ENCODE measurements at regions not wholly inside any gene's neighbourhood (a gene's known extent, or its start where the extent isn't known, plus 50 kb on each side); places are given as distances from the start of the nearest gene placed in this dataset.

DNA sequence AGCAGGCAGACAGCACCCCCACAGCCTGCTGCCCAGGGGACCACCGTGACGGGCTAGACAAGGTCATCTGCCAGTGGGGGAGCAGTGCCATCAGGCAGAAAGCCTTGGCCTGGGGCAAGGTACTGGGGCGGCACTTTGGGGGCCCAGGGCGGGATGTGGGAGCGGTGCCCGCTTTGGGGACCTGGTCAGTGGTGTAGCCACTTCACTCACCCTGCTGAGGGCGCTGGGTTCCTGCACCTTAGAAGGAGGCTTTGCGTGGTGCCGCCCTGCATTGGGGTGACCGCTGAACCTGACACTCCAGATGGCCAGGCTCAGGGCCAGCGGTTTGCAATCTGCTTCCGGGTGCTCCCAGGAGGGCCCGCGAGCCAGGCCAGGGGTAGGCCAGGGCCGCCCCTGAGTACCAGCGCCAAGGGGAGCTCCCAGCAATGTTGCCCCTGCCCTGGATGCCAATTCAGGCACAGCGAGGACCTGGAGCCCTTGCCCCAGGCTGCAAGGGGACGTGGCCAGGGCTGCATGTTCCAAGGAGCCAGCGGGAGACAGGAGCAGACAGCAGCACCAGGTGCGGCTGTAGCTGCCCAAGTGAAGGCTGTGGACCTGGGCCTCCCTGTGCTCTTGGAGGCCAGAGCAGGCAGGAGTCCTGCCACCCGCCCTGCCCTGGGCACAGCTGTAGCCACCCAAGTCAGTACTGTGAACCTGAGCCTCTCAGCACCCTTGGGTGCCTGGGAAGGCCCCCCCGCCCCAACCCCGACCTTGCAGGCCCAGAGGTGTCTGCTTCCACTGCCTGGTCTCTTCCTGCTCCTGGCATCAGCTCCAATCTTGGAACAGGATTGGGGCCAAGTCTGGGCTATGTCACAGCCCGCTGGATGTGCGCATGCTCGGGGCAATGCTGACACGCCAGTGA is 550.7 kb downstream of the SLC6A15 start (continued):
- no peak for TF ChIP-seq MAX (IDR thresholded peaks at IDR 0.05)
- TF ChIP-seq TAF1 (conservative IDR thresholded peaks at IDR 0.05), result no peak
- TF ChIP-seq ATF3 (IDR thresholded peaks at IDR 0.05), result no peak
- no peak for TF ChIP-seq YY1 (IDR thresholded peaks at IDR 0.05)
- TF ChIP-seq HNF4G (IDR thresholded peaks at IDR 0.05), result no peak
- no peak for TF ChIP-seq EGR1 (IDR thresholded peaks at IDR 0.05; ENCODE audit: low read depth in 2 of 2)
- TF ChIP-seq, protein P1, sequence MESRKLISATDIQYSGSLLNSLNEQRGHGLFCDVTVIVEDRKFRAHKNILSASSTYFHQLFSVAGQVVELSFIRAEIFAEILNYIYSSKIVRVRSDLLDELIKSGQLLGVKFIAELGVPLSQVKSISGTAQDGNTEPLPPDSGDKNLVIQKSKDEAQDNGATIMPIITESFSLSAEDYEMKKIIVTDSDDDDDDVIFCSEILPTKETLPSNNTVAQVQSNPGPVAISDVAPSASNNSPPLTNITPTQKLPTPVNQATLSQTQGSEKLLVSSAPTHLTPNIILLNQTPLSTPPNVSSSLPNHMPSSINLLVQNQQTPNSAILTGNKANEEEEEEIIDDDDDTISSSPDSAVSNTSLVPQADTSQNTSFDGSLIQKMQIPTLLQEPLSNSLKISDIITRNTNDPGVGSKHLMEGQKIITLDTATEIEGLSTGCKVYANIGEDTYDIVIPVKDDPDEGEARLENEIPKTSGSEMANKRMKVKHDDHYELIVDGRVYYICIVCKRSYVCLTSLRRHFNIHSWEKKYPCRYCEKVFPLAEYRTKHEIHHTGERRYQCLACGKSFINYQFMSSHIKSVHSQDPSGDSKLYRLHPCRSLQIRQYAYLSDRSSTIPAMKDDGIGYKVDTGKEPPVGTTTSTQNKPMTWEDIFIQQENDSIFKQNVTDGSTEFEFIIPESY (IDR thresholded peaks at IDR 0.05), result no peak

- no peak overlapping the region for H3K9ac ChIP-seq (ENCODE audit: low read depth in 1 of 2, low read length in 2 of 2)
- TF ChIP-seq ATF3 (IDR thresholded peaks at IDR 0.05) (no peak), JUND (IDR thresholded peaks at IDR 0.05) (no peak), RXRA (IDR thresholded peaks at IDR 0.05) (no peak), EGR1 (IDR thresholded peaks at IDR 0.05; ENCODE audit: low read depth in 2 of 2) (no peak), HNF4G (IDR thresholded peaks at IDR 0.05) (no peak), FOXA2 (IDR thresholded peaks at IDR 0.05) (no peak), TAF1 (conservative IDR thresholded peaks at IDR 0.05) (no peak), SP1 (IDR thresholded peaks at IDR 0.05) (no peak), RAD21 (IDR thresholded peaks at IDR 0.05) (no peak), YY1 (IDR thresholded peaks at IDR 0.05) (no peak), FOXA1 (IDR thresholded peaks at IDR 0.05) (no peak), CTCF (IDR thresholded peaks at IDR 0.05; ENCODE audit: low read depth, low read length, missing input control) (no peak), GABPA (IDR thresholded peaks at IDR 0.05 in 1 of 2, conservative IDR thresholded peaks at IDR 0.05 in 1 of 2) (no peak), NR2F2 (IDR thresholded peaks at IDR 0.05) (no peak)
- TF ChIP-seq, protein P1 (IDR thresholded peaks at IDR 0.05), result no peak
- TF ChIP-seq, protein P2, sequence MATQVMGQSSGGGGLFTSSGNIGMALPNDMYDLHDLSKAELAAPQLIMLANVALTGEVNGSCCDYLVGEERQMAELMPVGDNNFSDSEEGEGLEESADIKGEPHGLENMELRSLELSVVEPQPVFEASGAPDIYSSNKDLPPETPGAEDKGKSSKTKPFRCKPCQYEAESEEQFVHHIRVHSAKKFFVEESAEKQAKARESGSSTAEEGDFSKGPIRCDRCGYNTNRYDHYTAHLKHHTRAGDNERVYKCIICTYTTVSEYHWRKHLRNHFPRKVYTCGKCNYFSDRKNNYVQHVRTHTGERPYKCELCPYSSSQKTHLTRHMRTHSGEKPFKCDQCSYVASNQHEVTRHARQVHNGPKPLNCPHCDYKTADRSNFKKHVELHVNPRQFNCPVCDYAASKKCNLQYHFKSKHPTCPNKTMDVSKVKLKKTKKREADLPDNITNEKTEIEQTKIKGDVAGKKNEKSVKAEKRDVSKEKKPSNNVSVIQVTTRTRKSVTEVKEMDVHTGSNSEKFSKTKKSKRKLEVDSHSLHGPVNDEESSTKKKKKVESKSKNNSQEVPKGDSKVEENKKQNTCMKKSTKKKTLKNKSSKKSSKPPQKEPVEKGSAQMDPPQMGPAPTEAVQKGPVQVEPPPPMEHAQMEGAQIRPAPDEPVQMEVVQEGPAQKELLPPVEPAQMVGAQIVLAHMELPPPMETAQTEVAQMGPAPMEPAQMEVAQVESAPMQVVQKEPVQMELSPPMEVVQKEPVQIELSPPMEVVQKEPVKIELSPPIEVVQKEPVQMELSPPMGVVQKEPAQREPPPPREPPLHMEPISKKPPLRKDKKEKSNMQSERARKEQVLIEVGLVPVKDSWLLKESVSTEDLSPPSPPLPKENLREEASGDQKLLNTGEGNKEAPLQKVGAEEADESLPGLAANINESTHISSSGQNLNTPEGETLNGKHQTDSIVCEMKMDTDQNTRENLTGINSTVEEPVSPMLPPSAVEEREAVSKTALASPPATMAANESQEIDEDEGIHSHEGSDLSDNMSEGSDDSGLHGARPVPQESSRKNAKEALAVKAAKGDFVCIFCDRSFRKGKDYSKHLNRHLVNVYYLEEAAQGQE (IDR thresholded peaks at IDR 0.05), result no peak
- no peak for DNase-seq (ENCODE audit: low spot score)
- no peaks in the 10 kb centered on the region for H3K36me3 ChIP-seq (ENCODE audit: control insufficient read depth in 4 of 4, insufficient read depth in 3 of 4, low read depth in 1 of 4, low read length in 3 of 4)
- H3K4me1 ChIP-seq (ENCODE audit: control insufficient read depth in 4 of 4, insufficient read depth in 4 of 4, low read length in 3 of 4), result no peaks in the 10 kb centered on the region
- H3K4me3 ChIP-seq (ENCODE audit: low read depth in 1 of 3, low read length in 3 of 3), result no peak overlapping the region
- WGBS, result 91% methylated on average over 3 of the region's 3 CpGs
- no peaks in the 10 kb centered on the region for H3K9me3 ChIP-seq (ENCODE audit: control insufficient read depth in 4 of 4, low read length in 3 of 4)
- no peak overlapping the region for H3K27ac ChIP-seq (ENCODE audit: low read depth in 1 of 2, low read length in 2 of 2)
- H3K27me3 ChIP-seq (ENCODE audit: control insufficient read depth in 4 of 4, insufficient read depth in 4 of 4, low read length in 3 of 4), result no peaks in the 10 kb centered on the region
Measured at GRCh38 chr12:84357314-84357713, 555.3 kb downstream of the SLC6A15 start.
